Esophagus muscularis mucosa (tissue), 4 donors: ENCODE measurements at regions not wholly inside any gene's neighbourhood (a gene's known extent, or its start where the extent isn't known, plus 50 kb on each side); places are given as distances from the start of the nearest gene placed in this dataset.

ENCODE experiments used
- DNase-seq: peaks from one replicate; pipeline ENCODE4 v3.0.0-alpha.2; 2017; ENCODE audit errors: extremely low spot score
- H3K27ac ChIP-seq, 4 donors: fragments of 200-600 bp; sonication (generic); replicated peaks in 1 of 4; 1 replicate in 3 of 4; 2 replicates in 1 of 4; pipeline ENCODE4 v1.5.1; 2016 to 2019; ENCODE audit warnings: mild to moderate bottlenecking in 1 of 4
- H3K27me3 ChIP-seq, 4 donors: fragments of 200-600 bp; sonication (generic); one replicate each; pipeline versions ENCODE4 v1.5.1 to v1.6.0; 2016 to 2019
- H3K36me3 ChIP-seq, 4 donors: fragments of 200-600 bp; sonication (generic); one replicate each; pipeline ENCODE4 v1.5.1; 2016 to 2019
- H3K4me1 ChIP-seq, 4 donors: fragments of 200-600 bp; sonication (generic); one replicate each; pipeline ENCODE4 v1.5.1; 2016 to 2019
- H3K4me3 ChIP-seq, 4 donors: fragments of 200-600 bp; sonication (generic); 1 replicate in 2 of 4; 2 replicates in 2 of 4; pipeline ENCODE4 v1.5.1; 2016 to 2019; ENCODE audit warnings: mild to moderate bottlenecking in 4 of 4, moderate library complexity in 1 of 4
- H3K9me3 ChIP-seq, 4 donors: fragments of 200-600 bp; sonication (generic); 1 replicate in 3 of 4; 2 replicates in 1 of 4; pipeline ENCODE4 v1.5.1; 2016 to 2019
- EP300 ChIP-seq: sonication (generic); formaldehyde crosslinking; IDR thresholded peaks from one replicate; pipeline ENCODE4 v1.6.1; 2017; ENCODE audit warnings: antibody characterized with exemption
- POLR2A ChIP-seq: fragments of 450-650 bp; IDR thresholded peaks from one replicate; pipeline ENCODE4 v1.6.1; 2017; ENCODE audit warnings: antibody characterized with exemption, moderate library complexity, mild to moderate bottlenecking, low read depth
- POLR2AphosphoS5 ChIP-seq, 2 donors: sonication (generic); formaldehyde crosslinking; IDR thresholded peaks; one replicate each; pipeline ENCODE4 v1.6.1; 2017; ENCODE audit warnings: antibody characterized with exemption in 2 of 2
- WGBS: methylation state at CpG from one replicate; pipeline ENCODE4 v1.1.5; 2018; 5-methylcytosine and 5-hydroxymethylcytosine counted together
- intact Hi-C: fragments of 100-400 bp; cut with DNase I; formaldehyde crosslinking; loops from one replicate; pipeline ENCODE4 v1.15.1; 2023
- TF ChIP-seq, protein P1 (sequence below), 3 experiments: fragments of 200-600 bp in 2 of 3; fragments of 450-650 bp in 1 of 3; sonication (generic) in 2 of 3; IDR thresholded peaks; one replicate each; pipeline ENCODE4 v1.5.1; 2017 to 2019; ENCODE audit warnings: antibody characterized with exemption in 3 of 3, mild to moderate bottlenecking in 2 of 3, moderate library complexity in 1 of 3

DNA sequence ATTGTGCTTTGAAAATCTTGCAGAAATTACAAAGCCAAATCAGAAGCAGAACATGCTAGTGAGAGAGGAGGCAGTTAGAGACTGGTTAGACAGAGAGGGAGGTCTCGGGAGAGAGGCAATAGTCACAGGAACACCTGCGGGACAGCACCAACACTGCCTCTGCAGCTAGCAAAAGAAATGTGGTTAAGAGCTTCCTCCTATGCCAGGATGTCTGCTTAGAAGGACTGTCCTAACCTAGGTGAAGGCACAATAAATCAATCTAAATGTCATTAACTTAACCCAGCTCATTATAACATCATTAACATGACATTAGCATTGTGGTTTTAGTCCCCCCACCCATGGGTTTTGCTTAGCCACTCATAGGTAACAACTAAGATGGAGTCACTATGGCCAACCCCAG is 726.7 kb downstream of the PCDH18 start:
- WGBS = 84% methylated on average over 2 of the region's 2 CpGs
- H3K27me3 ChIP-seq = no peaks in the 10 kb centered on the region
- TF ChIP-seq, protein P1, sequence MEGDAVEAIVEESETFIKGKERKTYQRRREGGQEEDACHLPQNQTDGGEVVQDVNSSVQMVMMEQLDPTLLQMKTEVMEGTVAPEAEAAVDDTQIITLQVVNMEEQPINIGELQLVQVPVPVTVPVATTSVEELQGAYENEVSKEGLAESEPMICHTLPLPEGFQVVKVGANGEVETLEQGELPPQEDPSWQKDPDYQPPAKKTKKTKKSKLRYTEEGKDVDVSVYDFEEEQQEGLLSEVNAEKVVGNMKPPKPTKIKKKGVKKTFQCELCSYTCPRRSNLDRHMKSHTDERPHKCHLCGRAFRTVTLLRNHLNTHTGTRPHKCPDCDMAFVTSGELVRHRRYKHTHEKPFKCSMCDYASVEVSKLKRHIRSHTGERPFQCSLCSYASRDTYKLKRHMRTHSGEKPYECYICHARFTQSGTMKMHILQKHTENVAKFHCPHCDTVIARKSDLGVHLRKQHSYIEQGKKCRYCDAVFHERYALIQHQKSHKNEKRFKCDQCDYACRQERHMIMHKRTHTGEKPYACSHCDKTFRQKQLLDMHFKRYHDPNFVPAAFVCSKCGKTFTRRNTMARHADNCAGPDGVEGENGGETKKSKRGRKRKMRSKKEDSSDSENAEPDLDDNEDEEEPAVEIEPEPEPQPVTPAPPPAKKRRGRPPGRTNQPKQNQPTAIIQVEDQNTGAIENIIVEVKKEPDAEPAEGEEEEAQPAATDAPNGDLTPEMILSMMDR (IDR thresholded peaks at IDR 0.05) = no peak
- no peak for TF ChIP-seq EP300
- TF ChIP-seq POLR2AphosphoS5 (IDR thresholded peaks at IDR 0.05) = no peak
- TF ChIP-seq POLR2A = no peak
- H3K36me3 ChIP-seq = no peaks in the 10 kb centered on the region
- H3K4me1 ChIP-seq = no peaks in the 10 kb centered on the region
- H3K27ac ChIP-seq = no peak overlapping the region
- no peak for DNase-seq
- intact Hi-C loops = no loop called here
- no peaks in the 10 kb centered on the region for H3K9me3 ChIP-seq
- no peak overlapping the region for H3K4me3 ChIP-seq

DNA sequence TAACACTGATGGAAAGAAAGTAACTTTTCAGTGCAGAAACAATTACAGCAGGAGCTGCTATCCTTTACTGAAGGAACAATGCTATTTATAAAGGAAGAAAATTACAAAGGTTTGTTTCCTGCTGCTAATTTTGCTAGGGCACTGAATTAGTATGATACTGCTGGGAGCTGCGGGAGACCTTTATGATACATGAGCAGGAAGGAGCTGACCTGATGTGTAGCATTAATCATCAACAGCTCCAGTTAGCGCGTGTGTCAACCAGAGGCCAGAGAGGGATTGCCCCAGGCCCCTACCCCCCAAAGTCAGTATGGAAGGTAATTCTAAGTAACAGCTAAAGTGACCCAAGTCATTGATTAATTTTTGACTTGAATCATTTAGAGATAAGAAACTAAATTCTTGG is 728.9 kb downstream of the PCDH18 start:
- no peak for DNase-seq
- Histone ChIP-seq H3K4me1 (no peaks in the 10 kb centered on the region), H3K4me3 (no peak overlapping the region), H3K36me3 (no peaks in the 10 kb centered on the region), H3K27me3 (no peaks in the 10 kb centered on the region), H3K9me3 (no peaks in the 10 kb centered on the region), H3K27ac (no peak overlapping the region)
- 57% methylated on average over 3 of the region's 3 CpGs for WGBS
- intact Hi-C loops = no loop called here
- TF ChIP-seq POLR2AphosphoS5 (IDR thresholded peaks at IDR 0.05) (no peak), EP300 (no peak), POLR2A (no peak)
- TF ChIP-seq, protein P1 (IDR thresholded peaks at IDR 0.05) = no peak

DNA sequence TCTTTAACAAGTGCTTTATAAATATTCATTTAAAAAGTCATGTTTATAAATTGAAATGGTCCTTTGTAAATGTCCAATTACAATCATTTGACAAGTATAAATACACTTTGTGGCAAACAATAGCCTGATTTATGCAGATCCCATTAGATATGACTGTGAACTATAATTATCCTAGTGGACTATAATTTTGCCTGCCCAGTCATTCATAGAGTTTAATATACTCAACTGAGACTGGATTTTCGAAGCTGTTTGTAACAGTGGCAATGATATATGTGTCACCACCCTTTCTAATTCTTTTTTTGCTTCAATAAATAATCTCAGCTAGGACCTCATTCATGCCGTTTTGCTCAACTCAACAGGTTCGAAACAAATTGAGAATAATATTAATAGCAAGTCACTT is 732.0 kb downstream of the PCDH18 start:
- Histone ChIP-seq H3K36me3 (no peaks in the 10 kb centered on the region), H3K4me1 (no peaks in the 10 kb centered on the region), H3K4me3 (no peak overlapping the region), H3K9me3 (no peaks in the 10 kb centered on the region), H3K27me3 (no peaks in the 10 kb centered on the region), H3K27ac (no peak overlapping the region)
- WGBS = 54% methylated on average over 3 of the region's 3 CpGs
- intact Hi-C loops = no loop called here
- no peak for DNase-seq
- TF ChIP-seq POLR2A (no peak), EP300 (no peak), POLR2AphosphoS5 (IDR thresholded peaks at IDR 0.05) (no peak)
- TF ChIP-seq, protein P1 (IDR thresholded peaks at IDR 0.05) = no peak

DNA sequence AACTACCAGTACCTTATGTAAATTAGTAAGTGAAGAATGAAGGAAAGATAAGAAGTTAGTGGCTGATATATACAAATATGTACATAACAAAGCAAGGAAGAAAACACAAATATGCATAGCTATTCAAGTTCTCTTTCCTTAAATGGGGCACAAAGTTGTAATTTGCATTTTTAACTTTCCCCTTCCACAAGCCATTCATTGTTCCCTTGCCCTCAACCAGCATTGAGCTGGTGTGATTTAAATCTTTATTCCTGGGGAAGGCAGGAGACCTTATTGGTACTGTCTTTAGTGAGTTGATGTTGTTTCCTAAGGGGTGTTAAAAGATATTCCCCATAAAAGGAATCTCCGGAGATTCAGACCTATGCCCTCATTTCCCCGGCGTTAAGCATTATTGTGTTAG is 735.3 kb downstream of the PCDH18 start:
- Histone ChIP-seq H3K27me3 (no peaks in the 10 kb centered on the region), H3K4me1 (no peaks in the 10 kb centered on the region), H3K9me3 (no peaks in the 10 kb centered on the region), H3K4me3 (no peak overlapping the region), H3K27ac (no peak overlapping the region), H3K36me3 (no peaks in the 10 kb centered on the region)
- intact Hi-C loops = no loop called here
- 80% methylated on average over 3 of the region's 3 CpGs for WGBS
- DNase-seq = no peak
- no peak for TF ChIP-seq EP300

DNA sequence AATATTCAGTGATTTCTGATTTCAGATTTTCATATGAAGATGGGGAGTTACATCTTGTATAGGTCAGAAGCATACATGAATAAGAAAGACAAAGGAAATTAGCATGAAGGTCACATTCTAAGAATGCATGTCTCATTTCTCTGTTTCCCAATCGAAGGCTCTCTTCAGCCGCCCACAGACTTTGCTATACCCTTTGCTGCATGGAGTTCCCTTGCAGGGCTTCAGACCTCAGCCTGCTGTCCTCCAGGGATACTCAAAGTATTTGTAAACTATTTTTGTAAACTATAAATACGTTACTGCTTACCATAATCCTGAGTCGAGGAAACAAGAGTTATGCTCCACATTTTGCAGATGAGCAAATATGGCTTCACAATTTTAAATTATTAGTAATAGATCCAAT is 738.4 kb downstream of the PCDH18 start:
- intact Hi-C loops = no loop called here
- H3K4me3 ChIP-seq = no peak overlapping the region
- H3K9me3 ChIP-seq = no peaks in the 10 kb centered on the region

More for the DNA sequence above, 738.4 kb downstream of the PCDH18 start:
- no peaks in the 10 kb centered on the region for H3K27me3 ChIP-seq
- TF ChIP-seq EP300 (no peak), POLR2AphosphoS5 (IDR thresholded peaks at IDR 0.05) (no peak), POLR2A (no peak)
- TF ChIP-seq, protein P1 (IDR thresholded peaks at IDR 0.05) = no peak
- WGBS = 91% methylated on average over 4 of the region's 4 CpGs
- H3K27ac ChIP-seq = no peak overlapping the region
- H3K36me3 ChIP-seq = no peaks in the 10 kb centered on the region
- no peaks in the 10 kb centered on the region for H3K4me1 ChIP-seq
- no peak for DNase-seq
